ENCODE measurements at regions not wholly inside any gene's neighbourhood (a gene's known extent, or its start where the extent isn't known, plus 50 kb on each side); places are given as distances from the start of the nearest gene placed in this dataset.

DNA sequence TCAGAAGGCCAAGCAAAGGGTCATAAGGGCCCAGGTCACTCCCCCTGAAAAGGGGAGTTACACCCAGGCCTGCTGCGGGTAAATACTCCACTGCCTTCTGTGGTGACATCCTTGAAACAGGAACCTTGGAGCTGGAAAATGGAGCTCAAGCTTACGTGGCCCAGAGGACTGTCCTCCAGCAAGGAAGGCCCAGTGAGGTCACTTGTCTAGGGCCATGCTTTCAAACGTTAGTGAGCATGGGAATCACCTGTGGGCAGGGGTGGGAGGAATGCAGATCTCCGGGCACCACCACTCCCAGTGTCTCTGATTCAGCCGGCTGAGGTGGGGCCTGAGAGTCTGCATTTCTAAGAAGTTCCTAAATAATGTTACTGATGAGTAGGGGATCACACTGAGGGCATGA lies 140.5 kb upstream of the CCND2 start:
- TF ChIP-seq, protein P1, sequence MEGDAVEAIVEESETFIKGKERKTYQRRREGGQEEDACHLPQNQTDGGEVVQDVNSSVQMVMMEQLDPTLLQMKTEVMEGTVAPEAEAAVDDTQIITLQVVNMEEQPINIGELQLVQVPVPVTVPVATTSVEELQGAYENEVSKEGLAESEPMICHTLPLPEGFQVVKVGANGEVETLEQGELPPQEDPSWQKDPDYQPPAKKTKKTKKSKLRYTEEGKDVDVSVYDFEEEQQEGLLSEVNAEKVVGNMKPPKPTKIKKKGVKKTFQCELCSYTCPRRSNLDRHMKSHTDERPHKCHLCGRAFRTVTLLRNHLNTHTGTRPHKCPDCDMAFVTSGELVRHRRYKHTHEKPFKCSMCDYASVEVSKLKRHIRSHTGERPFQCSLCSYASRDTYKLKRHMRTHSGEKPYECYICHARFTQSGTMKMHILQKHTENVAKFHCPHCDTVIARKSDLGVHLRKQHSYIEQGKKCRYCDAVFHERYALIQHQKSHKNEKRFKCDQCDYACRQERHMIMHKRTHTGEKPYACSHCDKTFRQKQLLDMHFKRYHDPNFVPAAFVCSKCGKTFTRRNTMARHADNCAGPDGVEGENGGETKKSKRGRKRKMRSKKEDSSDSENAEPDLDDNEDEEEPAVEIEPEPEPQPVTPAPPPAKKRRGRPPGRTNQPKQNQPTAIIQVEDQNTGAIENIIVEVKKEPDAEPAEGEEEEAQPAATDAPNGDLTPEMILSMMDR (IDR thresholded peaks at IDR 0.05) = no peak
- TF ChIP-seq EZH2 (IDR thresholded peaks at IDR 0.05; ENCODE audit: borderline replicate concordance, insufficient read depth, low read depth, low read length, poor library complexity, severe bottlenecking) = no peak
